HFF-Myc (cell line): ENCODE measurements at regions not wholly inside any gene's neighbourhood (a gene's known extent, or its start where the extent isn't known, plus 50 kb on each side); places are given as distances from the start of the nearest gene placed in this dataset.
"Not testable (repeated sequence)": the region's sequence is repeated elsewhere in the genome, so short reads cannot be mapped to it uniquely, and the experiment has no call there.

Source experiments
- DNase-seq: peaks from one replicate; pipeline ENCODE4 v3.0.0-alpha.2; 2011; ENCODE audit warnings: low read depth; ENCODE audit errors: extremely low read depth
- H3K4me3 ChIP-seq: replicated peaks from 2 replicates; pipeline ENCODE4 v1.5.1; 2011; ENCODE audit warnings: low read depth, mild to moderate bottlenecking, control low read depth, low read length
- CTCF ChIP-seq: IDR thresholded peaks from 2 replicates; pipeline ENCODE4 v1.5.1; 2012; ENCODE audit warnings: mild to moderate bottlenecking, low read depth, low read length, control low read depth; ENCODE audit errors: missing control alignments

- no peak for DNase-seq
- TF ChIP-seq CTCF = no peak
- no peak overlapping the region for H3K4me3 ChIP-seq
Measured at GRCh38 chr11:126134461-126135155, 71.9 kb upstream of the CDON start.

GRCh38 chr11:126133901-126134300, 71.2 kb upstream of the CDON start:
- H3K4me3 ChIP-seq = no peak overlapping the region
- DNase-seq = no peak
- no peak for TF ChIP-seq CTCF

GRCh38 chr11:126132319-126132718, 69.7 kb upstream of the CDON start:
- no peak for DNase-seq
- no peak for TF ChIP-seq CTCF
- no peak overlapping the region for H3K4me3 ChIP-seq

- not testable (repeated sequence) for H3K4me3 ChIP-seq, DNase-seq
Measured at GRCh38 chr11:126130781-126131180, 68.1 kb upstream of the CDON start.

- no peak for TF ChIP-seq CTCF
- DNase-seq = no peak
- no peak overlapping the region for H3K4me3 ChIP-seq
Measured at GRCh38 chr11:126129727-126130671, 67.3 kb upstream of the CDON start.

- no peak for TF ChIP-seq CTCF
- H3K4me3 ChIP-seq = no peak overlapping the region
- DNase-seq = no peak
Measured at GRCh38 chr11:126127898-126128297, 65.2 kb upstream of the CDON start.

GRCh38 chr11:126127284-126127845, 64.7 kb upstream of the CDON start:
- no peak for DNase-seq
- H3K4me3 ChIP-seq = no peak overlapping the region
- TF ChIP-seq CTCF = no peak
